Ovary (tissue), 3 donors: ENCODE measurements at regions not wholly inside any gene's neighbourhood (a gene's known extent, or its start where the extent isn't known, plus 50 kb on each side); places are given as distances from the start of the nearest gene placed in this dataset.

Source experiments
- CTCF ChIP-seq, 3 donors: fragments of 450-650 bp in 2 of 3; fragments of 200-600 bp in 1 of 3; IDR thresholded peaks; one replicate each; pipeline versions ENCODE4 v1.5.1 to v1.8.0; 2016 to 2022; ENCODE audit warnings: antibody characterized with exemption in 3 of 3, mild to moderate bottlenecking in 1 of 3
- EP300 ChIP-seq: sonication (generic); formaldehyde crosslinking; IDR thresholded peaks from one replicate; pipeline ENCODE4 v1.6.1; 2017; ENCODE audit warnings: antibody characterized with exemption
- donor health status: DM: no; HTN: no; CAD: no.

- TF ChIP-seq CTCF (IDR thresholded peaks at IDR 0.05): no peak
- TF ChIP-seq EP300: no peak
Measured at GRCh38 chr7:112630565-112630964, 149.8 kb downstream of the LSMEM1 start.
